A549 (cell line): ENCODE measurements at regions not wholly inside any gene's neighbourhood (a gene's known extent, or its start where the extent isn't known, plus 50 kb on each side); places are given as distances from the start of the nearest gene placed in this dataset.
"Not testable (repeated sequence)": the region's sequence is repeated elsewhere in the genome, so short reads cannot be mapped to it uniquely, and the experiment has no call there.

Experiments used
- ATAC-seq, 2 experiments: fragments of 200-7000 bp in 1 of 2; fragments of >200 bp in 1 of 2; cut with Nextera tagmentation in 1 of 2; cut with Tn5 transposase in 1 of 2; 3 replicates each; pipeline versions ENCODE4 v1.8.0 to v1.9.1; 2018 to 2020; ENCODE audit warnings: mild to moderate bottlenecking in 1 of 2, moderate library complexity in 1 of 2
- CTCF ChIA-PET: fragments of 300-600 bp; sonication (Branson Sonifier 250); formaldehyde crosslinking; extraction: SDS; loops from one replicate; lab custom pipeline; 2021; ENCODE audit warnings: antibody characterized with exemption, inconsistent platforms; lab: Yijun Ruan, JAX
- POLR2A ChIA-PET: fragments of 350-600 bp; formaldehyde crosslinking; extraction: SDS; loops from one replicate; lab custom pipeline; 2021; ENCODE audit warnings: antibody characterized with exemption, inconsistent platforms; lab: Yijun Ruan, JAX
- DNase-seq, 2 experiments: peaks; one replicate each; pipeline versions ENCODE4 v3.0.0 to v3.0.0-alpha.2; 2011 to 2016; ENCODE audit warnings: low read depth in 1 of 2, low spot score in 1 of 2
- FAIRE-seq: peaks from 2 replicates; lab custom pipeline; 2011; peaks lifted over from hg19 to GRCh38; lab: Jason Lieb, UNC
- H3K27ac ChIP-seq, 2 experiments: fragments of >200 bp; sonication (Bioruptor Twin); formaldehyde crosslinking; 3 replicates each; pipeline ENCODE4 v1.5.1; 2016 to 2017
- H3K4me1 ChIP-seq: fragments of >200 bp; sonication (Bioruptor Twin); formaldehyde crosslinking; 3 replicates; pipeline ENCODE4 v1.6.1; 2016
- H3K4me2 ChIP-seq: fragments of >200 bp; sonication (Bioruptor Twin); formaldehyde crosslinking; 3 replicates; pipeline ENCODE4 v1.6.1; 2016
- H3K4me3 ChIP-seq: fragments of >200 bp; sonication (Bioruptor Twin); formaldehyde crosslinking; 3 replicates; pipeline ENCODE4 v1.5.1; 2016
- H3K9me3 ChIP-seq: fragments of >200 bp; sonication (Bioruptor Twin); formaldehyde crosslinking; 3 replicates; pipeline ENCODE4 v1.6.1; 2016
- CBX8 ChIP-seq: fragments of 200-600 bp; sonication (generic); IDR thresholded peaks from 2 replicates; pipeline ENCODE4 v1.6.1; 2016
- CEBPB ChIP-seq, 2 experiments: fragments of >200 bp in 1 of 2; sonication (Bioruptor Twin) in 1 of 2; formaldehyde crosslinking in 1 of 2; IDR thresholded peaks; 2 replicates each; pipeline ENCODE4 v1.6.1; 2012 to 2016
- CHD2 ChIP-seq: fragments of 150-350 bp; IDR thresholded peaks from 2 replicates; pipeline ENCODE4 v1.6.1; 2014; ENCODE audit warnings: low read length; ENCODE audit not compliant: partially characterized antibody
- EHF ChIP-seq: fragments of 250-450 bp; sonication (Bioruptor Pico); IDR thresholded peaks from 2 replicates; pipeline ENCODE4 v1.5.0; 2020; ENCODE audit warnings: mild to moderate bottlenecking
- HDAC2 ChIP-seq: fragments of 200-600 bp; sonication (generic); IDR thresholded peaks from 2 replicates; pipeline ENCODE4 v1.6.1; 2016
- HES2 ChIP-seq: fragments of >200 bp; sonication (Bioruptor Twin); formaldehyde crosslinking; IDR thresholded peaks from 2 replicates; pipeline ENCODE4 v1.6.1; 2016
- HOXA7 ChIP-seq: fragments of 250-450 bp; sonication (Bioruptor Pico); IDR thresholded peaks from 2 replicates; pipeline ENCODE4 v1.5.0; 2020; ENCODE audit warnings: mild to moderate bottlenecking, moderate library complexity
- MAFK ChIP-seq: fragments of 450-650 bp; IDR thresholded peaks from 2 replicates; pipeline ENCODE4 v1.6.1; 2014; ENCODE audit not compliant: partially characterized antibody
- MYC ChIP-seq: IDR thresholded peaks from 2 replicates; pipeline ENCODE4 v1.6.1; 2012; ENCODE audit warnings: mild to moderate bottlenecking, inconsistent platforms, low read length, improper control_type of control experiment, borderline replicate concordance
- NFE2L2 ChIP-seq: fragments of 150-350 bp; conservative IDR thresholded peaks from 2 replicates; pipeline ENCODE4 v1.6.1; 2014; ENCODE audit warnings: low read length
- NR3C1 ChIP-seq: fragments of >200 bp; sonication (Bioruptor Twin); formaldehyde crosslinking; IDR thresholded peaks from 3 replicates; pipeline ENCODE4 v1.6.1; 2017
- POLR2A ChIP-seq: IDR thresholded peaks from 2 replicates; pipeline ENCODE4 v1.6.1; 2012; ENCODE audit warnings: mild to moderate bottlenecking, low read length
- POLR2AphosphoS2 ChIP-seq: conservative IDR thresholded peaks from 2 replicates; pipeline ENCODE4 v1.6.1; 2012; ENCODE audit warnings: low read length, improper control_type of control experiment, inconsistent platforms
- RAD21 ChIP-seq, 2 experiments: fragments of >200 bp in 1 of 2; sonication (Bioruptor Twin) in 1 of 2; formaldehyde crosslinking in 1 of 2; IDR thresholded peaks in 1 of 2; conservative IDR thresholded peaks in 1 of 2; 2 replicates in 1 of 2; 3 replicates in 1 of 2; pipeline ENCODE4 v1.6.1; 2012 to 2018; ENCODE audit warnings: inconsistent platforms in 1 of 2
- RCOR1 ChIP-seq: fragments of 150-350 bp; IDR thresholded peaks from 2 replicates; pipeline ENCODE4 v1.6.1; 2014; ENCODE audit warnings: antibody characterized with exemption, low read length, low read depth
- SMC3 ChIP-seq: fragments of >200 bp; sonication (Bioruptor Twin); formaldehyde crosslinking; IDR thresholded peaks from 3 replicates; pipeline ENCODE4 v1.6.1; 2018; ENCODE audit warnings: inconsistent platforms
- ZC3H11A ChIP-seq: fragments of 450-650 bp; IDR thresholded peaks from 2 replicates; pipeline ENCODE4 v1.6.1; 2014; ENCODE audit warnings: antibody characterized with exemption, mild to moderate bottlenecking
- ZFP36 ChIP-seq: fragments of 450-650 bp; IDR thresholded peaks from 2 replicates; pipeline ENCODE4 v1.6.1; 2014; ENCODE audit warnings: borderline replicate concordance; ENCODE audit not compliant: partially characterized antibody
- whole genome bisulfite sequencing: methylation state at CpG from one replicate; pipeline ENCODE4 v1.1.6; 2017; ENCODE audit errors: missing lambda C conversion rate; 5-methylcytosine and 5-hydroxymethylcytosine counted together
- TF ChIP-seq, protein P1 (sequence below): fragments of 200-600 bp; sonication (generic); IDR thresholded peaks from 2 replicates; pipeline ENCODE4 v1.6.1; 2016; ENCODE audit warnings: antibody characterized with exemption, mild to moderate bottlenecking, moderate library complexity
- TF ChIP-seq, protein P2 (sequence below): fragments of 250-450 bp; sonication (Bioruptor Pico); IDR thresholded peaks from 2 replicates; pipeline ENCODE4 v1.5.0; 2020; ENCODE audit warnings: low read depth, mild to moderate bottlenecking, moderate library complexity

DNA sequence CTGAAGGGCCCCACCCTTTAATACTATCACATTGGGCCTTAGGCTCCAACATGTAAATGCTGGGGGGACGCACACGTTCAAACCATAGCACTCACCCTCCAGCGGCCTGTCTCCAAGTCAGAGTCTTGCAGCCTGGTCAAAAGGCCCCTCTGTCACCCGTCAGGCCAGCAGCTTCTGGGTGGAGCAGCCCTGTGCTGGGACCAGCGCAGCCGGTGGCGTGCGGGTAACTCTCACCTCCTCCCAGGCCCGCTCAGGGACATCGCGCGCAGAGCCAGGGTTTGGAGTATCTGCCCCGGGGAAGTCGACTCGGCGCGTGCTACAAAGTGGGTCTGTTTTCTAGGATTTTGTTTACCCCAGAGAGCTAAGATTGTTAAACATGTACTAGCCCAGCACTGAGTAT lies 93.0 kb upstream of the COL5A1 start:
- Histone ChIP-seq H3K9me3 (no peaks in the 10 kb centered on the region), H3K27ac (no peak overlapping the region), H3K4me3 (no peak overlapping the region), H3K4me1 (peaks cover 29% of the 10 kb centered on the region), H3K4me2 (no peak overlapping the region)
- ATAC-seq (no peak), FAIRE-seq (no peak), DNase-seq (no peak)
- ChIA-PET CTCF (no interaction called here), POLR2A (no interaction called here)
- TF ChIP-seq RCOR1 = no peak
- no peak for TF ChIP-seq POLR2AphosphoS2
- TF ChIP-seq HDAC2 = no peak
- TF ChIP-seq POLR2A = no peak
- no peak for TF ChIP-seq RAD21 (conservative IDR thresholded peaks at IDR 0.05 in 1 of 2, IDR thresholded peaks at IDR 0.05 in 1 of 2)
- no peak for TF ChIP-seq CEBPB (IDR thresholded peaks at IDR 0.05)
- no peak for TF ChIP-seq ZFP36
- TF ChIP-seq CBX8 = no peak
- no peak for TF ChIP-seq NR3C1
- no peak for TF ChIP-seq SMC3
- no peak for TF ChIP-seq EHF
- TF ChIP-seq, protein P1, sequence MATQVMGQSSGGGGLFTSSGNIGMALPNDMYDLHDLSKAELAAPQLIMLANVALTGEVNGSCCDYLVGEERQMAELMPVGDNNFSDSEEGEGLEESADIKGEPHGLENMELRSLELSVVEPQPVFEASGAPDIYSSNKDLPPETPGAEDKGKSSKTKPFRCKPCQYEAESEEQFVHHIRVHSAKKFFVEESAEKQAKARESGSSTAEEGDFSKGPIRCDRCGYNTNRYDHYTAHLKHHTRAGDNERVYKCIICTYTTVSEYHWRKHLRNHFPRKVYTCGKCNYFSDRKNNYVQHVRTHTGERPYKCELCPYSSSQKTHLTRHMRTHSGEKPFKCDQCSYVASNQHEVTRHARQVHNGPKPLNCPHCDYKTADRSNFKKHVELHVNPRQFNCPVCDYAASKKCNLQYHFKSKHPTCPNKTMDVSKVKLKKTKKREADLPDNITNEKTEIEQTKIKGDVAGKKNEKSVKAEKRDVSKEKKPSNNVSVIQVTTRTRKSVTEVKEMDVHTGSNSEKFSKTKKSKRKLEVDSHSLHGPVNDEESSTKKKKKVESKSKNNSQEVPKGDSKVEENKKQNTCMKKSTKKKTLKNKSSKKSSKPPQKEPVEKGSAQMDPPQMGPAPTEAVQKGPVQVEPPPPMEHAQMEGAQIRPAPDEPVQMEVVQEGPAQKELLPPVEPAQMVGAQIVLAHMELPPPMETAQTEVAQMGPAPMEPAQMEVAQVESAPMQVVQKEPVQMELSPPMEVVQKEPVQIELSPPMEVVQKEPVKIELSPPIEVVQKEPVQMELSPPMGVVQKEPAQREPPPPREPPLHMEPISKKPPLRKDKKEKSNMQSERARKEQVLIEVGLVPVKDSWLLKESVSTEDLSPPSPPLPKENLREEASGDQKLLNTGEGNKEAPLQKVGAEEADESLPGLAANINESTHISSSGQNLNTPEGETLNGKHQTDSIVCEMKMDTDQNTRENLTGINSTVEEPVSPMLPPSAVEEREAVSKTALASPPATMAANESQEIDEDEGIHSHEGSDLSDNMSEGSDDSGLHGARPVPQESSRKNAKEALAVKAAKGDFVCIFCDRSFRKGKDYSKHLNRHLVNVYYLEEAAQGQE = no peak
- TF ChIP-seq MYC = no peak
- 88% methylated on average over 17 of the region's 17 CpGs for WGBS

GRCh38 chr9:134549336-134549735 lies 92.3 kb upstream of the COL5A1 start:
- ChIA-PET CTCF (no interaction called here), POLR2A (no interaction called here)
- Histone ChIP-seq H3K27ac (peak overlapping the region in 1 of 2 experiments; percentile 40; a peak in 1 of 6 replicates), H3K4me2 (no peak overlapping the region), H3K9me3 (no peaks in the 10 kb centered on the region), H3K4me3 (no peak overlapping the region), H3K4me1 (peaks cover 23% of the 10 kb centered on the region)
- 66% methylated on average over 13 of the region's 13 CpGs for WGBS
- DNase-seq (no peak), ATAC-seq (no peak), FAIRE-seq (no peak)
- TF ChIP-seq ZC3H11A (no peak), HES2 (no peak), HOXA7 (CRISPR knock-in tag) (no peak), MAFK (no peak), NFE2L2 (no peak), CHD2 (no peak)
- TF ChIP-seq, protein P2, sequence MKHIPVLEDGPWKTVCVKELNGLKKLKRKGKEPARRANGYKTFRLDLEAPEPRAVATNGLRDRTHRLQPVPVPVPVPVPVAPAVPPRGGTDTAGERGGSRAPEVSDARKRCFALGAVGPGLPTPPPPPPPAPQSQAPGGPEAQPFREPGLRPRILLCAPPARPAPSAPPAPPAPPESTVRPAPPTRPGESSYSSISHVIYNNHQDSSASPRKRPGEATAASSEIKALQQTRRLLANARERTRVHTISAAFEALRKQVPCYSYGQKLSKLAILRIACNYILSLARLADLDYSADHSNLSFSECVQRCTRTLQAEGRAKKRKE (CRISPR knock-in tag) = no peak

- CTCF ChIA-PET, DNase-seq, ATAC-seq, H3K9me3 ChIP-seq, FAIRE-seq, H3K4me3 ChIP-seq, POLR2A ChIA-PET, H3K4me2 ChIP-seq: not testable (repeated sequence)
- peaks cover 20% of the 10 kb centered on the region for H3K4me1 ChIP-seq
- WGBS = 91% methylated on average over 3 of the region's 7 CpGs
- peak overlapping the region in 1 of 2 experiments; percentile 84; a peak in 2 of 6 replicates for H3K27ac ChIP-seq
These were observed 91.5 kb upstream of the COL5A1 start for GRCh38 chr9:134550081-134550480.
